Transverse colon (tissue), 3 donors: ENCODE measurements at regions not wholly inside any gene's neighbourhood (a gene's known extent, or its start where the extent isn't known, plus 50 kb on each side); places are given as distances from the start of the nearest gene placed in this dataset.

Source experiments
- CTCF ChIP-seq, 5 experiments: fragments of 200-600 bp in 3 of 5; fragments of 450-650 bp in 2 of 5; sonication (generic) in 3 of 5; IDR thresholded peaks; 1 replicate in 2 of 5; 2 replicates in 3 of 5; pipeline ENCODE4 v1.5.1; 2016 to 2017; ENCODE audit warnings: antibody characterized with exemption in 5 of 5, inconsistent platforms in 3 of 5, mild to moderate bottlenecking in 2 of 5, moderate library complexity in 1 of 5
- EP300 ChIP-seq: sonication (generic); formaldehyde crosslinking; IDR thresholded peaks from one replicate; pipeline ENCODE4 v1.6.1; 2017; ENCODE audit warnings: antibody characterized with exemption, low read depth
- POLR2A ChIP-seq: fragments of 450-650 bp; IDR thresholded peaks from one replicate; pipeline ENCODE4 v1.6.1; 2016; ENCODE audit warnings: antibody characterized with exemption, mild to moderate bottlenecking, moderate library complexity

DNA sequence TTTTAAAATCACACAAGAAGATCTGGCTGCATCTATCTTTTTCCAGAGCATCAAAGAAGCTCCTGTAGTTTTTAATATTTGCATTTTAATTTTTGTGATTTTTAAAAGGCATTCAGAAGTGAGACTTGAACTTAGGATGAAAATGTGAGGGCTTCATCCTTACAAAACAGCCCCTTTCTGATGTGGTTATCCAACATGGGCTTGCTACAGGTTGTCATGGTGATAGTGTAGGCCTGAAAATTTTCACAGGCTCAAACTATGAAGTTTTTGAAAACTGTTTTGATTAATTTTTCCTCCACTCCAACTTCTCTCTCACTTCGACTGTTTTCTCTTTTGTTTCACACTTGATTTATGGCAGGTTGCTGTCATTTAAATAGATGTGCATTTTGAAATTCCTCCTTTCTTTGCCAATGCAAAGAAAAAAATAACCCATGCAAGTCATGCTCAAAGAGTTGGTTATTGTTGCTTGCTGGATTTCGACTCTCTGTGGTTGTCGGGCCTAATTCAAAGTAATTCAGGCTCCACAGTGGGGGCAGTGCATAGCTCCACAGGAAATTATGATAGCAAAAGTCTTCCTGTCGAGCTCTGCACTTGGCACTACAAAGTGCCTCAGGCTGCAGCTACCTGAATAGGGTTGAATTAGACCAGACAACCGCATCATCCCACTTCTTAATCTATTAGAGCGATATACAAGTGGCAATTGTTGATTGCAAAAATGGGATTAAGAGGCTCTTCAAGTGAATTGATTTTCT is 201.0 kb upstream of the GPR101 start:
- TF ChIP-seq POLR2A (no peak), EP300 (no peak), CTCF (IDR thresholded peaks at IDR 0.05) (no peak)
